Neutrophil (primary cell): ENCODE measurements at regions not wholly inside any gene's neighbourhood (a gene's known extent, or its start where the extent isn't known, plus 50 kb on each side); places are given as distances from the start of the nearest gene placed in this dataset.

Source experiments
- H3K27ac ChIP-seq: fragments of 200-600 bp; sonication (generic); 2 replicates; pipeline ENCODE4 v1.5.1; 2016; ENCODE audit warnings: mild to moderate bottlenecking, moderate library complexity
- H3K27me3 ChIP-seq: fragments of 200-600 bp; sonication (generic); 2 replicates; pipeline ENCODE4 v1.6.0; 2016; ENCODE audit warnings: mild to moderate bottlenecking
- H3K36me3 ChIP-seq: fragments of 200-600 bp; sonication (generic); 2 replicates; pipeline ENCODE4 v1.5.1; 2017
- H3K4me1 ChIP-seq, 2 experiments: fragments of 200-600 bp in 1 of 2; sonication (generic) in 1 of 2; 1 replicate in 1 of 2; 2 replicates in 1 of 2; pipeline versions ENCODE4 v1.5.1 to v1.6.1; 2013 to 2016; ENCODE audit warnings: low read depth in 1 of 2, low read length in 1 of 2, mild to moderate bottlenecking in 1 of 2, moderate library complexity in 1 of 2; ENCODE audit not compliant: control insufficient read depth in 1 of 2, insufficient read depth in 1 of 2
- H3K4me3 ChIP-seq, 2 experiments: fragments of 200-600 bp in 1 of 2; sonication (generic) in 1 of 2; 1 replicate in 1 of 2; 2 replicates in 1 of 2; pipeline ENCODE4 v1.5.1; 2013 to 2016; ENCODE audit warnings: low read depth in 1 of 2, low read length in 1 of 2, mild to moderate bottlenecking in 1 of 2, moderate library complexity in 1 of 2
- H3K9me3 ChIP-seq: fragments of 200-600 bp; sonication (generic); 2 replicates; pipeline ENCODE4 v1.5.1; 2016
- TF ChIP-seq, protein P1 (sequence below): fragments of 200-600 bp; sonication (generic); IDR thresholded peaks from 2 replicates; pipeline ENCODE4 v1.5.1; 2016; ENCODE audit warnings: antibody characterized with exemption

DNA sequence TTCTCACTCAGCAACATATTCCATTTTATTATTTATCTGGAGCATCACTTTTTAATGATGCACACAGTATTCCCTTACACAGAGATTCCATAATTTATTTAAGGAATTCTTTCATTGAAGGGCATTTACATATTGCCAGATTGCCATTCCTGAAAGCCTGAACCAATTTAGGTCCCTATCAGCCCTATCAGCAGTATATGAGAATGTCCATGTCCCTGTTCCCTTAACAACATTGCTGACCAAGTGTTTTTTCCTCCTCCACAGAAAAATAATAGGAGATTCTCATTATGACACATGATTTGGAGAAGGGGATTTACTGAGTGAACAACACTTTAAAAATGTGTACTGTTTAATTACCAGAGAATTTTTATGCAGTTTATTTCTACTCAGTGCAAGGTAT lies 90.1 kb upstream of the PHOX2B start:
- no peaks in the 10 kb centered on the region for H3K4me1 ChIP-seq
- H3K27me3 ChIP-seq = peaks cover 27% of the 10 kb centered on the region
- TF ChIP-seq, protein P1, sequence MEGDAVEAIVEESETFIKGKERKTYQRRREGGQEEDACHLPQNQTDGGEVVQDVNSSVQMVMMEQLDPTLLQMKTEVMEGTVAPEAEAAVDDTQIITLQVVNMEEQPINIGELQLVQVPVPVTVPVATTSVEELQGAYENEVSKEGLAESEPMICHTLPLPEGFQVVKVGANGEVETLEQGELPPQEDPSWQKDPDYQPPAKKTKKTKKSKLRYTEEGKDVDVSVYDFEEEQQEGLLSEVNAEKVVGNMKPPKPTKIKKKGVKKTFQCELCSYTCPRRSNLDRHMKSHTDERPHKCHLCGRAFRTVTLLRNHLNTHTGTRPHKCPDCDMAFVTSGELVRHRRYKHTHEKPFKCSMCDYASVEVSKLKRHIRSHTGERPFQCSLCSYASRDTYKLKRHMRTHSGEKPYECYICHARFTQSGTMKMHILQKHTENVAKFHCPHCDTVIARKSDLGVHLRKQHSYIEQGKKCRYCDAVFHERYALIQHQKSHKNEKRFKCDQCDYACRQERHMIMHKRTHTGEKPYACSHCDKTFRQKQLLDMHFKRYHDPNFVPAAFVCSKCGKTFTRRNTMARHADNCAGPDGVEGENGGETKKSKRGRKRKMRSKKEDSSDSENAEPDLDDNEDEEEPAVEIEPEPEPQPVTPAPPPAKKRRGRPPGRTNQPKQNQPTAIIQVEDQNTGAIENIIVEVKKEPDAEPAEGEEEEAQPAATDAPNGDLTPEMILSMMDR = no peak
- no peaks in the 10 kb centered on the region for H3K36me3 ChIP-seq
- no peak overlapping the region for H3K4me3 ChIP-seq
- no peak overlapping the region for H3K27ac ChIP-seq
- no peaks in the 10 kb centered on the region for H3K9me3 ChIP-seq

DNA sequence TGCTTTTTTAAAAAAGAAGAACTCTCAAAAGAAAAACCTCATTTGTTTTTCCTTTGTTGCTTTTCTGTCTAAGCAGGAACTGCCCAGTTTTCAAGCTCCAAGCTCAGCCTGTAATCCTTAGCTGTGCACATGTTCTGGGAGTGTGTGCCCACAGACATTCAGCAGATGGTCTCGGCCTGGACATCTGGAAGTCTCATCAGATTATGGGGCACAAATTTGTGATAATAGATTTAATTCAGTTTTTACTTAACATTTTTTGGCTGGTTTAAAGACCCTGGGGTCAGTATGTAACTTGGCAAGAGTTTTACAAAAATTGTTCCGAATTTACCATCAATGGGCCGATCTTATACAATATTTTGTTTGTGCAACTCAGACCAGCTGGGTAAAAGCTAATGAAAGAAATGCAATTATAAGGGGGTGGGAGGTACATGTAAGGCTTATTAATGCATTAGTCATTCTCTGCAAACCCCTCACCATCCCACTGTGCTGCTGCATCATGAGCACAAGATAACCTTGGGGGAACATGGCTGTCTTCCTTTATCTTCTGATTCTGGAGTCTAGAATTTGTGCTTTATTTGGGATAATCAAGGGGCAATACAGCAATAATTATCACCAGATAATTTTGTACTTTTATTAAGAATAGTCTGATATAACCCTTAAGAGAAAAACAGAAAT lies 86.9 kb upstream of the PHOX2B start:
- no peak overlapping the region for H3K27ac ChIP-seq
- TF ChIP-seq, protein P1 = no peak
- H3K27me3 ChIP-seq = peaks cover 18% of the 10 kb centered on the region
- H3K4me1 ChIP-seq = no peaks in the 10 kb centered on the region
- no peaks in the 10 kb centered on the region for H3K36me3 ChIP-seq
- H3K9me3 ChIP-seq = no peaks in the 10 kb centered on the region
- H3K4me3 ChIP-seq = no peak overlapping the region

DNA sequence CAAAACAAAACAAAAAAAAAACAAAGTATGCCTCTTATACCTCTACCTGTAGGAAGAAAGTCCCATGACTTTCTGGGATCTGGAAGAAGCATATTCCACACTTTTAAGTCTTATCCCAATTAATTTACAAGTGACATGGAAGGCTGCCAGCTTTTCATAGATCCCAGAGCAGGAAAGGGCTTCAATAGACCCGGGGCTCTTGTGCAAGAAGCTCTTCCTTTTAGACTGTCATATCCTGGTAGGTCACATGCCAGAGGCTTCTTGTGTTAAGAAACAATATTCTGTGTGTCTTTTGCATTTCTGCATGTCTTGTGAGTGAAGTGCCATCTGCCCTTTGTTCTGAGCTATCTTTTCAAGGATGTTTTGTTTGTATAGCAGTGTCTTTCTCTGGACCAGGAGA lies 84.4 kb upstream of the PHOX2B start:
- Histone ChIP-seq H3K4me1 (no peaks in the 10 kb centered on the region), H3K4me3 (no peak overlapping the region), H3K9me3 (no peaks in the 10 kb centered on the region), H3K27me3 (no peaks in the 10 kb centered on the region), H3K27ac (no peak overlapping the region), H3K36me3 (no peaks in the 10 kb centered on the region)
- TF ChIP-seq, protein P1 = no peak

DNA sequence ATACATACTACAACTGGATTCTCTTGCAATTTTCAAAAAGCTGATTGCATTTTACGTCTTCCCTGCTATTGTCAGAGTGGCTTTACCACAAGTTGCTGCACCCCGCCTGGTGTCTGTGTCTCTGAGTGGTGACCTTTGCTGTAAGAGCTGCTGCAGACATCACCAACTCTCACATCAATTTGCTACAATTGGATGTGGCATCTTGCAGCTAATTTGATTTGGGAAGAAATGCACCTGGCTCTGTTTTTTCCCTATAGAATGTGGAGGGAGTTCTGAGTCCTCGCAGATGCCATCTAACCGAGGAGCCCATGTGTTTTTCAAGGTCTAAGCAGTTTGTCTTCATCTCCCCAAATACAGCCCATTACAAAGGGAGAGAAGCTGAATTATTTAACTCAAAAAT lies 73.8 kb upstream of the PHOX2B start:
- TF ChIP-seq, protein P1 = no peak
- Histone ChIP-seq H3K9me3 (no peaks in the 10 kb centered on the region), H3K4me1 (no peaks in the 10 kb centered on the region), H3K4me3 (no peak overlapping the region), H3K27ac (no peak overlapping the region), H3K27me3 (peaks cover 56% of the 10 kb centered on the region), H3K36me3 (no peaks in the 10 kb centered on the region)

DNA sequence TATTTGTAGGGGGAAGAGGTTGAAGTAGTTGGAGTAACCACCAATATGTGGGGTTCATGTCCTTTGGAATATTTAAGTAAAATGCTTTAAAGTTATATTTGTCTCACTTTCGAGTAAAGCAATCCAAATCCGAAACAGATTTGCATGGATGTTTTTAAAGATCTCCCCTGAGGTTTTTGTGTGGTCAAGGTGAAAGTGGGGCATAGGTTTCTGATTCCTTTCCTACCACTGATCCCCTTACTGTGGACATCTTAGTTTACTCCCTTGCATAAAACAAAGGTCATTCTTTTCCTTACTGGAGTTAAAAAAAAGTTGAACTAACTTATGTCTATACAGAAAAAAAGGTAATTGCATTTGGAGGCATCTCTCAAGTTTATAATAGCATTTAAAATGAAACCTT lies 71.9 kb upstream of the PHOX2B start:
- H3K4me3 ChIP-seq = no peak overlapping the region
- H3K27me3 ChIP-seq = peaks cover 57% of the 10 kb centered on the region
- TF ChIP-seq, protein P1 = no peak
- no peaks in the 10 kb centered on the region for H3K36me3 ChIP-seq
- H3K27ac ChIP-seq = no peak overlapping the region
- H3K4me1 ChIP-seq = no peaks in the 10 kb centered on the region
- no peaks in the 10 kb centered on the region for H3K9me3 ChIP-seq
